Stomach (tissue), 8 donors: ENCODE measurements at regions not wholly inside any gene's neighbourhood (a gene's known extent, or its start where the extent isn't known, plus 50 kb on each side); places are given as distances from the start of the nearest gene placed in this dataset.
A peak's percentile ranks its signal among the peaks of the same experiment; 100 is the strongest.

Source experiments
- DNase-seq, 2 donors: peaks; one replicate each; pipeline versions ENCODE4 v3.0.0 to v3.0.0-alpha.2; 2013 to 2019
- H3K27ac ChIP-seq, 5 donors: fragments of 200-600 bp in 4 of 5; sonication (generic) in 4 of 5; one replicate each; pipeline ENCODE4 v1.5.1; 2013 to 2019; ENCODE audit warnings: mild to moderate bottlenecking in 1 of 5, moderate library complexity in 1 of 5
- H3K27me3 ChIP-seq, 3 donors: fragments of 200-600 bp; sonication (generic); one replicate each; pipeline ENCODE4 v1.5.1; 2017 to 2019; ENCODE audit warnings: mixed run types in 1 of 3
- H3K36me3 ChIP-seq, 4 donors: fragments of 200-600 bp; sonication (generic); 1 replicate in 3 of 4; 2 replicates in 1 of 4; pipeline ENCODE4 v1.5.1; 2016 to 2019
- H3K4me1 ChIP-seq, 4 donors: fragments of 200-600 bp; sonication (generic); one replicate each; pipeline ENCODE4 v1.5.1; 2016 to 2019
- H3K4me3 ChIP-seq, 4 donors: fragments of 200-600 bp; sonication (generic) in 3 of 4; one replicate each; pipeline ENCODE4 v1.5.1; 2016 to 2019; ENCODE audit warnings: mild to moderate bottlenecking in 1 of 4
- H3K9me3 ChIP-seq, 4 donors: fragments of 200-600 bp; sonication (generic); one replicate each; pipeline ENCODE4 v1.5.1; 2016 to 2019
- EP300 ChIP-seq: sonication (generic); formaldehyde crosslinking; IDR thresholded peaks from one replicate; pipeline ENCODE4 v1.6.1; 2017; ENCODE audit warnings: antibody characterized with exemption
- POLR2A ChIP-seq, 4 donors: fragments of 450-650 bp; IDR thresholded peaks; one replicate each; pipeline ENCODE4 v1.6.1; 2016; ENCODE audit warnings: antibody characterized with exemption in 4 of 4, control low read depth in 2 of 4, mild to moderate bottlenecking in 1 of 4, moderate library complexity in 1 of 4
- POLR2AphosphoS5 ChIP-seq, 3 donors: sonication (generic); formaldehyde crosslinking; IDR thresholded peaks; one replicate each; pipeline ENCODE4 v1.6.1; 2016; ENCODE audit warnings: antibody characterized with exemption in 3 of 3
- WGBS, 5 donors: extraction: QIAGEN DNeasy Blood & Tissue Kit in 3 of 5; methylation state at CpG; one replicate each; pipeline versions ENCODE4 v1.1.5 to v1.1.7; 2013 to 2018; 5-methylcytosine and 5-hydroxymethylcytosine counted together
- intact Hi-C: fragments of 100-400 bp; cut with DNase I; formaldehyde crosslinking; loops from one replicate; pipeline ENCODE4 v1.15.1; 2023; ENCODE audit warnings: low total_unique reads
- TF ChIP-seq, protein P1 (sequence below), 7 experiments: fragments of 450-650 bp in 4 of 7; fragments of 200-600 bp in 3 of 7; sonication (generic) in 3 of 7; IDR thresholded peaks; one replicate each; pipeline ENCODE4 v1.5.1; 2016 to 2019; ENCODE audit warnings: antibody characterized with exemption in 7 of 7, control low read depth in 2 of 7, mild to moderate bottlenecking in 1 of 7
- donor health status: healthy with polysubstance abuse.
- donor health status: Bipolar disorder and iron deficiency.
- donor health status: healthy.

DNA sequence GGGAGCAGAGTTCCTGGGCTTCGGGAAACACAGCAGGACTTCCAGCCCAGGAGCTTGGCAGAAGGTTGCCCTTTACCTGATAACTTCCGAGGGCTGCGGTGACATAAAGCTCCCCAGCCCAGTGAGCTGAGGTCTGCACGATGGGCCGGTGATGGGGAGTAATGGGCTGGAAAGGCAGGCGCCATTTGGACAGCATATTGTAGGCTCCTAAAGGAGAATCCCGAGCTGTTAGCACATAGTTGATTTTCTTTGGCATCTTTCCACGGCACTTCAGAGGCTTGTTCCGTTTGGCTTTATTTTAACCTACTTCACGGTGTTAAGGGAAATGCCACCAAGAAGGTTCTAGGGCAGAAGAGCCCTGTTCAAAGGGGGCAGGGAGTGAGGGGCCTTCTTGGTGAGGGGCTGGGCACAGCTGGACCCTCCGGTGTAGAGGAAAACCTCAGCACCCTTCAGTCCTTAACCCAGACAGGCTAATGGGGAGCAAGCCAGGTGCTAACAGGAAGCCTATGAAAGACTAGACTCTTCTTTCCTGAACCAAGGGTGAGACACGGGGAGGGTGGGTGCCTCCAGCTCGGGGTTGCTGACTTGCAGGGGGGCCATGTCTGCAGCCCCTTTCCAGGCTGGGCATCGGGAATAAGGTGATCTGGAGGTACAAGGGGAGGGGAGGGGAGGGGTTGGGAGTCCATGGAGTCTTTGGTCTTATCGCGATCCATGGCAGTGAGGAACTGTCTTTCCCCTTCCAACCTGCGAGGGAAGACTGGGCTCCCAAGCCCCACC, 347.7 kb downstream of the GLRX3 start:
- H3K27ac ChIP-seq = no peak overlapping the region
- no peaks in the 10 kb centered on the region for H3K36me3 ChIP-seq
- DNase-seq = peak in 1 of 2 donors; percentile 18
- 68 to 74% (median 69%) methylated on average over 16 to 17 of the region's 17 CpGs for WGBS, 5 donors
- peaks cover 0 to 4% (median 0%) of the 10 kb centered on the region in 4 donors for H3K9me3 ChIP-seq
- H3K4me3 ChIP-seq = no peak overlapping the region
- TF ChIP-seq, protein P1, sequence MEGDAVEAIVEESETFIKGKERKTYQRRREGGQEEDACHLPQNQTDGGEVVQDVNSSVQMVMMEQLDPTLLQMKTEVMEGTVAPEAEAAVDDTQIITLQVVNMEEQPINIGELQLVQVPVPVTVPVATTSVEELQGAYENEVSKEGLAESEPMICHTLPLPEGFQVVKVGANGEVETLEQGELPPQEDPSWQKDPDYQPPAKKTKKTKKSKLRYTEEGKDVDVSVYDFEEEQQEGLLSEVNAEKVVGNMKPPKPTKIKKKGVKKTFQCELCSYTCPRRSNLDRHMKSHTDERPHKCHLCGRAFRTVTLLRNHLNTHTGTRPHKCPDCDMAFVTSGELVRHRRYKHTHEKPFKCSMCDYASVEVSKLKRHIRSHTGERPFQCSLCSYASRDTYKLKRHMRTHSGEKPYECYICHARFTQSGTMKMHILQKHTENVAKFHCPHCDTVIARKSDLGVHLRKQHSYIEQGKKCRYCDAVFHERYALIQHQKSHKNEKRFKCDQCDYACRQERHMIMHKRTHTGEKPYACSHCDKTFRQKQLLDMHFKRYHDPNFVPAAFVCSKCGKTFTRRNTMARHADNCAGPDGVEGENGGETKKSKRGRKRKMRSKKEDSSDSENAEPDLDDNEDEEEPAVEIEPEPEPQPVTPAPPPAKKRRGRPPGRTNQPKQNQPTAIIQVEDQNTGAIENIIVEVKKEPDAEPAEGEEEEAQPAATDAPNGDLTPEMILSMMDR (IDR thresholded peaks at IDR 0.05) = no peak
- TF ChIP-seq EP300 = no peak
- no peak for TF ChIP-seq POLR2AphosphoS5 (IDR thresholded peaks at IDR 0.05)
- no peak for TF ChIP-seq POLR2A (IDR thresholded peaks at IDR 0.05)
- peaks cover 0 to 21% (median 0%) of the 10 kb centered on the region in 3 donors for H3K27me3 ChIP-seq
- intact Hi-C loops = no loop called here
- H3K4me1 ChIP-seq = no peaks in the 10 kb centered on the region

DNA sequence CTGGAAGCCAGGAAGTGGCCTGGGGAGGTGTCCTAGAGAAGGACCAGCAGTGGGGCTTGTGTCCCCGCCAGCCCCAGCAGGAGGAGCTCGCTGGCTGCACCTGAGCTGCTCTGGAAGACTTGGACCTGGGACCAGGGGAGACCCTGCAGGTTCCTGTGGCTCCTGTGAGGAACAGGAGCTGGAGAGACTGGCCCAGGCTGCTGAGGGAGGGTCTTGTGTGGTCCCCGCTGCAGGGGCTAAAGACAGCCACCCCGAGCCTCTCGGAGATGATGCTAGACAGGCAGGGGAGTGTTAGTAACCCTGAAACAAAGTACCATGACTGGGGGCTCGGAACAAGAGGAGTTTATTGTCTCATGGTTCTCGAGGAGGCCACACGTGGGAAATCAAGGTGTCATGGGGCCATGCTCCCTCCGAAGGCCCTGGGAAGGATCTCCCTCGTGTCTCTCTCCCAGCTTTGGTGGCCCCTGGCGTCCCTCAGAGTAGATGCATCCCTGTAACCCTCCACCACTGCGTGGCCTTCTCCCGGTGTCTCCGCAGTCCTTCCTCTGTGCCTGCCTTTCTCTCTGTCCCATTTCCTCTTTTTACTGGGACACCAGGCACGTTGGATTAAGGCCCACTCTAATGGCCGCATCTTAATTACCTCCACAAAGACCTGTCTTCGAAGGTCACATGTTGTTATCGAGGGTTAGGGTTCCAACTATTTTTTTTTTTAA, 348.4 kb downstream of the GLRX3 start:
- WGBS, 5 donors = 74 to 82% (median 78%) methylated on average over 17 to 18 of the region's 18 CpGs
- Histone ChIP-seq H3K27me3 (peaks cover 0 to 21% (median 0%) of the 10 kb centered on the region in 3 donors), H3K36me3 (no peaks in the 10 kb centered on the region), H3K4me3 (no peak overlapping the region), H3K27ac (no peak overlapping the region), H3K9me3 (peaks cover 0 to 4% (median 0%) of the 10 kb centered on the region in 4 donors), H3K4me1 (no peaks in the 10 kb centered on the region)
- no peak for DNase-seq
- TF ChIP-seq POLR2A (IDR thresholded peaks at IDR 0.05) = no peak
- no peak for TF ChIP-seq EP300
- TF ChIP-seq POLR2AphosphoS5 (IDR thresholded peaks at IDR 0.05) = no peak
- TF ChIP-seq, protein P1 (IDR thresholded peaks at IDR 0.05) = no peak
- intact Hi-C loops = no loop called here

- H3K9me3 ChIP-seq = peaks cover 0 to 4% (median 0%) of the 10 kb centered on the region in 4 donors
- WGBS, 5 donors = 84 to 90% (median 86%) methylated on average over 24 to 27 of the region's 27 CpGs
- H3K36me3 ChIP-seq = no peaks in the 10 kb centered on the region
- TF ChIP-seq EP300 = no peak
- TF ChIP-seq, protein P1 (IDR thresholded peaks at IDR 0.05) = no peak
- no peak for DNase-seq
- no peak overlapping the region for H3K27ac ChIP-seq
- no peaks in the 10 kb centered on the region for H3K4me1 ChIP-seq
- H3K4me3 ChIP-seq = no peak overlapping the region
- H3K27me3 ChIP-seq = peaks cover 0 to 19% (median 0%) of the 10 kb centered on the region in 3 donors
- intact Hi-C loops = no loop called here
Observed at GRCh38 chr10:130485236-130485957, 349.2 kb downstream of the GLRX3 start.
